Fibroblast of pulmonary artery (primary cell): ENCODE measurements at regions not wholly inside any gene's neighbourhood (a gene's known extent, or its start where the extent isn't known, plus 50 kb on each side); places are given as distances from the start of the nearest gene placed in this dataset.

Experiments used
- DNase-seq: peaks from one replicate; pipeline ENCODE4 v3.0.0-alpha.2; 2010; ENCODE audit warnings: low read depth
- H3K4me3 ChIP-seq: replicated peaks from 2 replicates; pipeline ENCODE4 v1.5.1; 2011; ENCODE audit warnings: low read depth, mild to moderate bottlenecking, control low read depth, low read length, moderate library complexity
- TF ChIP-seq, protein P1 (sequence below): IDR thresholded peaks from 2 replicates; pipeline ENCODE4 v1.5.1; 2011; ENCODE audit warnings: mild to moderate bottlenecking, control low read depth, low read length, inconsistent platforms; ENCODE audit errors: missing control alignments

DNA sequence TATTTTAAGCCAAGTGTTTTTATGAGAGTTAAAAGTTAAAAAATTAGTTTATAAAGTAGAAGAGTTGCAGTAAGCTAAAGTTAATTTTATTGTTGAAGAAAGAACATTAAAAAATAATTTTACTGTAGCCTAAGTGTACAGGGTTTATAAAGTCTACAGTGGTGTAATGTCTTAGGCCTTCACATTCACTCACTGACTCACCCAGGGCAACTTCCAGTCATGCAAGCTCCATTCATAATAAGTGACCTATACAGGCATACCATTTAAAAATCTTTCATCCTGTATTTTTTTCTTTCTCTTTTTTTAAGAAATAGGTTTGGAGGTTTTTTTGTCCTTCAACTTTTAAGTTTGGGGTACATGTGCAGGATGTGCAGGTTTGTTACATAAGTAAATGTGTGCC, 87.9 kb upstream of the NR3C2 start:
- no peak for DNase-seq
- TF ChIP-seq, protein P1, sequence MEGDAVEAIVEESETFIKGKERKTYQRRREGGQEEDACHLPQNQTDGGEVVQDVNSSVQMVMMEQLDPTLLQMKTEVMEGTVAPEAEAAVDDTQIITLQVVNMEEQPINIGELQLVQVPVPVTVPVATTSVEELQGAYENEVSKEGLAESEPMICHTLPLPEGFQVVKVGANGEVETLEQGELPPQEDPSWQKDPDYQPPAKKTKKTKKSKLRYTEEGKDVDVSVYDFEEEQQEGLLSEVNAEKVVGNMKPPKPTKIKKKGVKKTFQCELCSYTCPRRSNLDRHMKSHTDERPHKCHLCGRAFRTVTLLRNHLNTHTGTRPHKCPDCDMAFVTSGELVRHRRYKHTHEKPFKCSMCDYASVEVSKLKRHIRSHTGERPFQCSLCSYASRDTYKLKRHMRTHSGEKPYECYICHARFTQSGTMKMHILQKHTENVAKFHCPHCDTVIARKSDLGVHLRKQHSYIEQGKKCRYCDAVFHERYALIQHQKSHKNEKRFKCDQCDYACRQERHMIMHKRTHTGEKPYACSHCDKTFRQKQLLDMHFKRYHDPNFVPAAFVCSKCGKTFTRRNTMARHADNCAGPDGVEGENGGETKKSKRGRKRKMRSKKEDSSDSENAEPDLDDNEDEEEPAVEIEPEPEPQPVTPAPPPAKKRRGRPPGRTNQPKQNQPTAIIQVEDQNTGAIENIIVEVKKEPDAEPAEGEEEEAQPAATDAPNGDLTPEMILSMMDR = no peak
- H3K4me3 ChIP-seq = no peak overlapping the region

DNA sequence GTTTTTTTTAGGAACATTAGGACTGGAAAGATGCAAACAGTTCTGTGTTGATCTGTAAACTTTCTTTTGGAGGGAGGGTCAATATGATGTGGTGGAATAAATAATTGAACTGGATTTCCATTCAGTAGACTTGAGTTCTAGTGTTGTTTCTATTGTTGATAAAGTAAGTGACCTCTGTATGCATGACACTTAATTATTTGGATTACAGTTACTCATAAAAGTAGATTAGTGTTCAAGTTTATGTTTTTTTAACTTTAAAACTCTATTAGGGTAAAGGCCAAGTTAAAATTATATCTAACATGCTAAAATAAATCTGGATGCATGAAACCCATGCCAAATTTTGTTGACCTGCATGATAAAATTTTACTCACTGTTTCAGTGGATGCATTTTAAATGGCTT, 85.4 kb upstream of the NR3C2 start:
- H3K4me3 ChIP-seq = no peak overlapping the region
- TF ChIP-seq, protein P1 = no peak
- DNase-seq = no peak

DNA sequence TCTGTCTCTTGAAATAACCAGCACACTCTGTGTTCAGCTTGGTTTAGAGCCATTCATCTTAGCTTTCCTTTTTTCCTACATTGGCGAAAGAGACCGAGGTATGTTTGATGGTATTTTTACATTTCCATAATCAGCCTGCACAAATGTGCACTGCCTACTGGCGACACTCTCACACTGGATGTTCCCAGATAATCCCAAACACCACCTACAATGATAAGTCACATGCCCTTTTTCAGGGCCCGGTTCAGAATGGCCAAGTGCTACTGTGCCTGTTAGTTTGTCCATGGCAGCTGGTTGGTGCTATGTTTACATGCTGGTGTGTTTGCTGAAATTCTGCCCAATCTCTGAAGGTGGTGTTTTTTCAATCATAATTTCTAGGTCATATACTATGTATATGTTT, 80.8 kb upstream of the NR3C2 start:
- no peak for DNase-seq
- TF ChIP-seq, protein P1 = no peak

GRCh38 chr4:148515248-148515647, 73.0 kb upstream of the NR3C2 start:
- H3K4me3 ChIP-seq = no peak overlapping the region
- peak; percentile 83 for DNase-seq
- TF ChIP-seq, protein P1 = no peak

More for the DNA sequence above, 80.8 kb upstream of the NR3C2 start:
- H3K4me3 ChIP-seq = no peak overlapping the region

GRCh38 chr4:148514581-148514980, 72.4 kb upstream of the NR3C2 start:
- TF ChIP-seq, protein P1 = no peak

GRCh38 chr4:148514041-148514440, 71.8 kb upstream of the NR3C2 start:
- no peak overlapping the region for H3K4me3 ChIP-seq
- no peak for DNase-seq
- TF ChIP-seq, protein P1 = no peak

More at GRCh38 chr4:148514581-148514980, 72.4 kb upstream of the NR3C2 start:
- H3K4me3 ChIP-seq = no peak overlapping the region
- no peak for DNase-seq

- no peak for DNase-seq
- H3K4me3 ChIP-seq = no peak overlapping the region
- TF ChIP-seq, protein P1 = no peak
These were observed 68.0 kb upstream of the NR3C2 start for GRCh38 chr4:148510211-148510610.
